Skin epidermis (tissue), 12 donors: ENCODE measurements at regions not wholly inside any gene's neighbourhood (a gene's known extent, or its start where the extent isn't known, plus 50 kb on each side); places are given as distances from the start of the nearest gene placed in this dataset.
A peak's percentile ranks its signal among the peaks of the same experiment; 100 is the strongest.

Source experiments
- H3K27ac ChIP-seq, 21 experiments: fragments of 200-600 bp; sonication (generic) in 11 of 21; one replicate each; pipeline ENCODE4 v1.5.0; 2020; ENCODE audit warnings: mild to moderate bottlenecking in 3 of 21, inconsistent platforms in 2 of 21, moderate library complexity in 2 of 21
- H3K4me3 ChIP-seq, 7 experiments: fragments of 200-600 bp; sonication (generic) in 2 of 7; one replicate each; pipeline ENCODE4 v1.5.0; 2020; ENCODE audit warnings: inconsistent platforms in 2 of 7, mild to moderate bottlenecking in 2 of 7, moderate library complexity in 1 of 7

- H3K4me3 ChIP-seq: no peak overlapping the region
- no peak overlapping the region for H3K27ac ChIP-seq
These were observed 177.1 kb upstream of the PRKCQ start for GRCh38 chr10:6757158-6757557.

- no peak overlapping the region for H3K27ac ChIP-seq
- H3K4me3 ChIP-seq: no peak overlapping the region
These were observed 176.6 kb upstream of the PRKCQ start for GRCh38 chr10:6756716-6757115.

- no peak overlapping the region for H3K4me3 ChIP-seq
- no peak overlapping the region for H3K27ac ChIP-seq
These were observed 175.8 kb upstream of the PRKCQ start for GRCh38 chr10:6755781-6756460.

- no peak overlapping the region for H3K27ac ChIP-seq
- H3K4me3 ChIP-seq: no peak overlapping the region
These were observed 173.6 kb upstream of the PRKCQ start for GRCh38 chr10:6753644-6754043.

GRCh38 chr10:6751363-6751762 is 171.3 kb upstream of the PRKCQ start:
- H3K4me3 ChIP-seq: no peak overlapping the region
- no peak overlapping the region for H3K27ac ChIP-seq

GRCh38 chr10:6748981-6749635 is 169.0 kb upstream of the PRKCQ start:
- Histone ChIP-seq H3K4me3 (no peak overlapping the region), H3K27ac (no peak overlapping the region)

GRCh38 chr10:6748029-6748428 is 168.0 kb upstream of the PRKCQ start:
- no peak overlapping the region for H3K4me3 ChIP-seq

GRCh38 chr10:6746782-6747181 is 166.7 kb upstream of the PRKCQ start:
- no peak overlapping the region for H3K4me3 ChIP-seq
- no peak overlapping the region for H3K27ac ChIP-seq

More at GRCh38 chr10:6748029-6748428, 168.0 kb upstream of the PRKCQ start:
- no peak overlapping the region for H3K27ac ChIP-seq

- Histone ChIP-seq H3K27ac (no peak overlapping the region), H3K4me3 (no peak overlapping the region)
These were observed 163.3 kb upstream of the PRKCQ start for GRCh38 chr10:6743291-6743849.

- H3K4me3 ChIP-seq: no peak overlapping the region
These were observed 161.5 kb upstream of the PRKCQ start for GRCh38 chr10:6741541-6741941.

GRCh38 chr10:6739530-6740174 is 159.6 kb upstream of the PRKCQ start:
- Histone ChIP-seq H3K27ac (no peak overlapping the region), H3K4me3 (no peak overlapping the region)

More at GRCh38 chr10:6741541-6741941, 161.5 kb upstream of the PRKCQ start:
- H3K27ac ChIP-seq: no peak overlapping the region

GRCh38 chr10:6738112-6738768 is 158.2 kb upstream of the PRKCQ start:
- H3K27ac ChIP-seq: no peak overlapping the region
- no peak overlapping the region for H3K4me3 ChIP-seq

GRCh38 chr10:6737758-6738111 is 157.7 kb upstream of the PRKCQ start:
- no peak overlapping the region for H3K4me3 ChIP-seq
- no peak overlapping the region for H3K27ac ChIP-seq

GRCh38 chr10:6737080-6737641 is 157.1 kb upstream of the PRKCQ start:
- Histone ChIP-seq H3K27ac (no peak overlapping the region), H3K4me3 (no peak overlapping the region)

- H3K27ac ChIP-seq: no peak overlapping the region
These were observed 154.2 kb upstream of the PRKCQ start for GRCh38 chr10:6734286-6734685.

GRCh38 chr10:6729861-6730344 is 149.8 kb upstream of the PRKCQ start:
- no peak overlapping the region for H3K27ac ChIP-seq
- no peak overlapping the region for H3K4me3 ChIP-seq

More at GRCh38 chr10:6734286-6734685, 154.2 kb upstream of the PRKCQ start:
- no peak overlapping the region for H3K4me3 ChIP-seq

- H3K27ac ChIP-seq: no peak overlapping the region
- no peak overlapping the region for H3K4me3 ChIP-seq
These were observed 149.1 kb upstream of the PRKCQ start for GRCh38 chr10:6729071-6729774.

GRCh38 chr10:6726924-6727323 is 146.8 kb upstream of the PRKCQ start:
- Histone ChIP-seq H3K27ac (no peak overlapping the region), H3K4me3 (no peak overlapping the region)

- H3K27ac ChIP-seq: peak overlapping the region in 8 of 21 experiments; percentile 9 to 70 (median 42)
These were observed 142.5 kb upstream of the PRKCQ start for GRCh38 chr10:6722616-6723004.

More at GRCh38 chr10:6722616-6723004, 142.5 kb upstream of the PRKCQ start:
- no peak overlapping the region for H3K4me3 ChIP-seq
